Heart right ventricle (tissue), 16 donors: ENCODE measurements at regions not wholly inside any gene's neighbourhood (a gene's known extent, or its start where the extent isn't known, plus 50 kb on each side); places are given as distances from the start of the nearest gene placed in this dataset.

Source experiments
- ATAC-seq, 8 donors: fragments of 200-7000 bp; cut with Tn5 transposase; one replicate each; pipeline ENCODE4 v1.9.1; 2020; ENCODE audit warnings: mild to moderate bottlenecking in 8 of 8, moderate library complexity in 8 of 8, moderate number of reproducible peaks in 1 of 8
- DNase-seq, 2 donors: peaks; one replicate each; pipeline ENCODE4 v3.0.0-alpha.2; 2020
- H3K27ac ChIP-seq, 10 donors: fragments of 200-600 bp; sonication (generic) in 2 of 10; one replicate each; pipeline versions ENCODE4 v1.5.0 to v1.8.0; 2020 to 2022; ENCODE audit warnings: mild to moderate bottlenecking in 3 of 10
- H3K27me3 ChIP-seq, 7 donors: fragments of 200-600 bp; one replicate each; pipeline ENCODE4 v1.8.0; 2021 to 2022; ENCODE audit warnings: mild to moderate bottlenecking in 2 of 7
- H3K36me3 ChIP-seq, 9 donors: fragments of 200-600 bp; sonication (generic) in 1 of 9; one replicate each; pipeline versions ENCODE4 v1.5.0 to v1.8.0; 2020 to 2022; ENCODE audit warnings: mild to moderate bottlenecking in 2 of 9
- H3K4me1 ChIP-seq, 9 donors: fragments of 200-600 bp; sonication (generic) in 1 of 9; one replicate each; pipeline versions ENCODE4 v1.5.0 to v1.8.0; 2020 to 2022; ENCODE audit warnings: mild to moderate bottlenecking in 4 of 9
- H3K4me3 ChIP-seq, 10 donors: fragments of 200-600 bp; sonication (generic) in 2 of 10; one replicate each; pipeline versions ENCODE4 v1.5.0 to v1.8.0; 2020 to 2022; ENCODE audit warnings: mild to moderate bottlenecking in 7 of 10, moderate library complexity in 2 of 10
- H3K9me3 ChIP-seq, 11 donors: fragments of 200-600 bp in 10 of 11; sonication (generic) in 2 of 11; one replicate each; pipeline versions ENCODE4 v1.5.0 to v1.8.0; 2013 to 2022; ENCODE audit warnings: mild to moderate bottlenecking in 2 of 11, control low read depth in 1 of 11, moderate library complexity in 1 of 11
- CTCF ChIP-seq, 9 donors: fragments of 200-600 bp; sonication (generic) in 2 of 9; IDR thresholded peaks; one replicate each; pipeline versions ENCODE4 v1.5.0 to v1.8.0; 2021 to 2022; ENCODE audit warnings: antibody characterized with exemption in 9 of 9, mild to moderate bottlenecking in 5 of 9, moderate library complexity in 1 of 9
- WGBS, 2 donors: extraction: QIAGEN DNeasy Blood & Tissue Kit; methylation state at CpG; one replicate each; pipeline ENCODE4 v1.1.7; 2013; ENCODE audit warnings: inconsistent platforms in 1 of 2; 5-methylcytosine and 5-hydroxymethylcytosine counted together
- intact Hi-C, 10 donors: fragments of 100-400 bp; cut with DNase I; formaldehyde crosslinking; loops; one replicate each; pipeline versions ENCODE4 v1.11.1 to v1.14.2; 2022
- donor health status: Arrhythmogenic right ventricular cardiomyopathy.
- donor health status: ischemic (EF 13 %, LVEDD 7.1; RV severe dilation, severe dysfunction).
- donor health status: healthy with polysubstance abuse.
- donor health status: DM: no; HTN: yes; CAD: no.
- donor health status: DM: no; HTN: no; CAD: no.
- donor health status: ischemic (EF 25% LVEDD 6.9; RV normal size, moderate dysfunction).
- donor health status: ischemic (EF 25% LVEDD 5.7; RV mildly dilated, moderate dysfunction).
- donor health status: healthy.
- donor health status: DM: yes; HTN: yes; CAD: no.
- donor health status: Ischemic cardiomyopathy.
- donor health status: ischemic (EF 35%, LVEDD 5.7; RV mildly dilated, moderate dysfunction).
- donor health status: nonischemic (EF 11% LVEDD 7.7; RV severe dilation, severe dysfunction).
- donor health status: DM: yes; HTN: yes; CAD: no.
- donor health status: PGD.
- donor health status: ischemic (EF 29% LVEDD 5.4; RV normal size, mild dysfunction).
- donor health status: nonischemic (EF 23%, LVEDD 6.1; RV moderate dilation, normal function).

DNA sequence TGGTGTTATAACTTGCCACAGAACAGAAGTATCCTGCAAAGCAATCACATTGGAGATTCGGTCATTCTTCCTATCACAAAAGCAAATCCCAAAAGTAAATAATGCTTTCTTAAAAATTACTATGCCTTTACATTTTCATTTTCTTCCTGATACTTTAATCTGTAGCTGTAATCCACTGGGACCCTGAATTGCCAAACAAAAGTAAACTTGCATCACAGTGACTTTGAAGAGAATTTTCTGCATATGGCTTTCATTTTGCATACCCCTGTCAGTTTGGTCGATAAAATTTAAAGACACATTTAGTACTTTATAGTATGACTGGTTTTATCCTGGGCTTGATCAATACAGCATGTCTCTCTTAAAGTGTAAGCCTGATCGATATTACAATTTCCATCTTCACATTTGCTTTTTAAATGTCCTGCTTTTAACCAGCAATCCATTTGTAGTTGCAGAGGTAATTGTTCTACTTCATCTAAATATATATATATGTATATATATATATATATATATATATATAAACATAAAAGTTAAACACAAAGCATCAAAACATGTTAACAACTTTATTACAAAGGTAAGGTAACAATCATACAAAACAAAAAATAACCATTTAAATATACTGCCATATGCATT, 53.7 kb upstream of the PLEKHA5 start:
- no peak for DNase-seq
- Histone ChIP-seq H3K27ac (no peak overlapping the region), H3K27me3 (no peaks in the 10 kb centered on the region), H3K9me3 (no peaks in the 10 kb centered on the region), H3K4me3 (no peak overlapping the region), H3K36me3 (no peaks in the 10 kb centered on the region), H3K4me1 (no peaks in the 10 kb centered on the region)
- ATAC-seq: no peak
- WGBS, 2 donors: 77 to 84% methylated on average over 3 of the region's 3 CpGs
- intact Hi-C loops: no loop called here
- TF ChIP-seq CTCF (IDR thresholded peaks at IDR 0.05): no peak
